GM12892 (cell line): ENCODE measurements at regions not wholly inside any gene's neighbourhood (a gene's known extent, or its start where the extent isn't known, plus 50 kb on each side); places are given as distances from the start of the nearest gene placed in this dataset.

Experiments used
- DNase-seq: peaks from one replicate; pipeline ENCODE4 v3.0.0; 2011; ENCODE audit not compliant: insufficient read length
- FAIRE-seq: peaks from 2 replicates; lab custom pipeline; 2011; peaks lifted over from hg19 to GRCh38; lab: Jason Lieb, UNC
- POLR2A ChIP-seq: IDR thresholded peaks from 2 replicates; pipeline ENCODE4 v1.6.1; 2011; ENCODE audit warnings: low read depth, low read length, control low read depth
- POLR2AphosphoS5 ChIP-seq: IDR thresholded peaks from 2 replicates; pipeline ENCODE4 v1.6.1; 2011; ENCODE audit warnings: low read depth, low read length, control low read depth
- TAF1 ChIP-seq: IDR thresholded peaks from 2 replicates; pipeline ENCODE4 v1.6.1; 2011; ENCODE audit warnings: low read depth, mild to moderate bottlenecking, control low read depth, low read length, borderline replicate concordance

- FAIRE-seq (no peak), DNase-seq (no peak)
- no peak for TF ChIP-seq POLR2A
- no peak for TF ChIP-seq TAF1
- TF ChIP-seq POLR2AphosphoS5 = no peak
Observed at GRCh38 chr2:52335727-52336126, 1303.8 kb upstream of the NRXN1 start.

- no peak for DNase-seq
- TF ChIP-seq TAF1 = no peak
- no peak for TF ChIP-seq POLR2AphosphoS5
- no peak for TF ChIP-seq POLR2A
- FAIRE-seq = no peak
Observed at GRCh38 chr2:52334185-52334584, 1302.3 kb upstream of the NRXN1 start.

DNA sequence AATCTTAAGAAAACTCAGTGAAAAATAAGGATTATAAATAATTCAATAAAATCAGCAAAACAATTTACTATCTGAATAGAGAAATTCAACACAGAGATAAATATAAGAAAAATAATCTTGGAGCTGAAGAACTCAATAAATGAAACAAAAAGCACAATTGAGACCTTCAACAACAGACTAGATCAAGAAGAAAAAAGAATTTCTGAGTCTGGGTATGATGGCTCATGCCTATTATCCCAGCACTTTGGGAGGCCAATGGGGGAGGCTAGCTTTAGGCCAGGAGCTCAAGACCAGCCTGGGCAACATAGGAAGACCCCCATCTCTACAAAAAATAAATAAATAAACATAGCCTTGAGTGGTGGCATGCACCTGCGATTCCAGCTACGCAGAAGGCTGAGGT is 1295.7 kb upstream of the NRXN1 start:
- FAIRE-seq = no peak
- TF ChIP-seq POLR2AphosphoS5 (no peak), POLR2A (no peak), TAF1 (no peak)

GRCh38 chr2:52314231-52314630 is 1282.3 kb upstream of the NRXN1 start:
- FAIRE-seq = no peak
- DNase-seq = no peak
- TF ChIP-seq POLR2AphosphoS5 (no peak), TAF1 (no peak), POLR2A (no peak)

More for the DNA sequence above, 1295.7 kb upstream of the NRXN1 start:
- DNase-seq = no peak

- FAIRE-seq (no peak), DNase-seq (no peak)
- no peak for TF ChIP-seq TAF1
- no peak for TF ChIP-seq POLR2A
- TF ChIP-seq POLR2AphosphoS5 = no peak
Observed at GRCh38 chr2:52312486-52312885, 1280.6 kb upstream of the NRXN1 start.

- TF ChIP-seq POLR2AphosphoS5 = no peak
- no peak for TF ChIP-seq TAF1
- no peak for TF ChIP-seq POLR2A
- FAIRE-seq (no peak), DNase-seq (no peak)
Observed at GRCh38 chr2:52311862-52312261, 1279.9 kb upstream of the NRXN1 start.

DNA sequence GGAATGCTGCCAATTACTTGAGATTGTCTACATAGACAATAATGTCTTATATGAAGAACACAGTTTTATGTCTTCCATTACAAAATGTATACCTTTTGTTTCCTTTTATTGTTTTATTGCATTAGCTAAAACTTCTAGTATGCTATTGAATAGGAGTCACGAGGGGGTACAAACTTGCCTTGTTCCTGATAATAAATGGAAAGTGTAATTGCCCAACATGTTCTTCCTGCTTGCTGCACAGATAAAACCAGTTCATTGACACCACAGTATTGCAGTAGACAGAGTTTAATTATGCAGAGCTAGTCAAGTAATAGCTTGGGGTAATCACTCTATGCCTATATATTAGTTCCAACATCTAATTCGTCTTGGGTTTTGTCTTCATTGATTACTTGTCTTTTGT is 1276.2 kb upstream of the NRXN1 start:
- no peak for FAIRE-seq
- DNase-seq = no peak
- TF ChIP-seq POLR2A (no peak), TAF1 (no peak), POLR2AphosphoS5 (no peak)

- no peak for FAIRE-seq
- DNase-seq = no peak
- no peak for TF ChIP-seq TAF1
- no peak for TF ChIP-seq POLR2AphosphoS5
- no peak for TF ChIP-seq POLR2A
Observed at GRCh38 chr2:52294628-52295027, 1262.7 kb upstream of the NRXN1 start.

- DNase-seq = no peak
- no peak for TF ChIP-seq POLR2AphosphoS5
- no peak for TF ChIP-seq TAF1
- no peak for TF ChIP-seq POLR2A
- FAIRE-seq = no peak
Observed at GRCh38 chr2:52292801-52293200, 1260.9 kb upstream of the NRXN1 start.

- FAIRE-seq = no peak
- no peak for TF ChIP-seq TAF1
- no peak for TF ChIP-seq POLR2AphosphoS5
- no peak for TF ChIP-seq POLR2A
- no peak for DNase-seq
Observed at GRCh38 chr2:52289741-52290140, 1257.8 kb upstream of the NRXN1 start.

- FAIRE-seq = no peak
- no peak for DNase-seq
- TF ChIP-seq TAF1 (no peak), POLR2A (no peak), POLR2AphosphoS5 (no peak)
Observed at GRCh38 chr2:52288596-52288995, 1256.7 kb upstream of the NRXN1 start.

DNA sequence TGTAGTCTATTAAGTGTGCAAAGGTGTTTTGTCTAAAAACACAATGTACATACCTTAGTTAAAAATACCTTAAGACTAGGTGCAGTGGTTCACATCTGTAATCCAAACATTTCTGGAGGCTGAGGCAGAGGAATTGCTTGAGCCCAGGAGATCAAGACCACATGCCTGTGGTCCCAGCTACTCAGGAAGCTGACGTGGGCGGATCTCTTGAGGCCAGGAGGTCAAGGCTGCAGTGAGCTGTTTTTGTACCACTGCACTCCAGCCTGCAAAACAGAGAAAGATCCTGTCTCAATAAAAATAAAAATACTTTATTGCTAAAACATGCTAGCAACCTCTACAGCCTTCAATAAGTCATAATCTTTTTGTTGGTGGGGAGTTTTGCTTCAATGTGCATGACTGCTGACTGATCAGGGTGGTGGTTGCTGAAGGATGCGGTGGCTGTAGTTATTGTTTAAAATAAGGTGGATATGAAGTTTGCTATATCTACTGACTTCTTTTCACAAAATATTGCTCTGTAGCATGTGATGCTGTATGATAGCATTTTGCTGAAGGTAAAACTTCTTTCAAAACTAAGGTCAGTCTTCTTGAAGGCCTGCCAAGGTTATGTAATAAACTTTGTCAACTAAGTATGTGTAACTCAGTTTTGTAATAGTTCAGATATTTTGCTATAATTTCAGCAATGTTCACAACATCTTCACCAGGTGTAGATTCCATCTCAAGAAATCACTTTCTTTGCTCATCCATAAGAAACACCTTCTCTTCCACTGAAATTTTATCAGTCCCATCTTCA is 1238.0 kb upstream of the NRXN1 start:
- no peak for DNase-seq
- FAIRE-seq = no peak
- TF ChIP-seq TAF1 (no peak), POLR2A (no peak), POLR2AphosphoS5 (no peak)

DNA sequence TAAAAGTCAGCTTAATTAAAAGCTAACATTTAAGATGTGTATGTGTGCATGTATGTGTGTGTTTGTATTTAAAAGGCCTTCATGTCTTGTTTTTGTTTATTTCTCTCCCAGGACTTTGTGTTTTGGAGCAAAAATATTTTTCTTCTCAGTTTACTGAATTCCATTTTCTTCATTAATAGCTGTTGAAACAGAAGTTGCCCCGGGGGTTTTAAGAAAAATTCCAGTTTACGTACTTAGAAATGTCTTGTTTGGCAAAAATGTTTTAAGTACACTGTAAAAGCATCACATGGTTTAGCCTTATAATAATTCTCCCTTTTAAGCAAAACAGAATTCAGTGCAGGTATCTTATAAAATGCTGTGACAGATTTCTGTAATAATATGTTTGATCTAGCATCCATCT is 1233.0 kb upstream of the NRXN1 start:
- no peak for FAIRE-seq

More for the DNA sequence above, 1233.0 kb upstream of the NRXN1 start:
- no peak for DNase-seq
- TF ChIP-seq TAF1 (no peak), POLR2AphosphoS5 (no peak), POLR2A (no peak)
